ENCODE measurements at regions not wholly inside any gene's neighbourhood (a gene's known extent, or its start where the extent isn't known, plus 50 kb on each side); places are given as distances from the start of the nearest gene placed in this dataset.
A peak's percentile ranks its signal among the peaks of the same experiment; 100 is the strongest.

DNA sequence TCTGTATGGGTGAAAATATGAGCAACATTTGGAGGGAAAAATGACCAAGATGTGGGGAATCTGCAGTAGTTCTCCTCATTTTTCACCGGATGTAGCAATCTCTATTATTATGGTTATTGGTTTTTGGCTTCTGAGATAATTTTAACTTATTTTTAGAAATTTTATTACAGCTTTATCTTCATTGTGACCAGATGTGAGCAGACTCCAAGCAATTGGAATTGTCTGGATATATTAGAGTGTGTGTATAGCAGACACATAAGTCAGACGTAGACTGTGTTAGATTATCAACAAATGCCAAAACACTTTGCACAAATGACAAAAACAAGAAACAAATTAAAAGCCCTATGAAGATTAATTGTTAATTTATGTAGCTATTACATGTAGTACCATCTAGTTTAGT is 249.1 kb downstream of the DNAJB9 start:
- TF ChIP-seq GATA3 (IDR thresholded peaks at IDR 0.05; ENCODE audit: low read depth, low read length) (peak; percentile 84), GATA2 (IDR thresholded peaks at IDR 0.05; ENCODE audit: low read depth, low read length) (peak; percentile 81)

- TF ChIP-seq GATA2 (IDR thresholded peaks at IDR 0.05; ENCODE audit: low read depth, low read length), result no peak
- TF ChIP-seq GATA3 (IDR thresholded peaks at IDR 0.05; ENCODE audit: low read depth, low read length), result no peak
Measured at GRCh38 chr7:108824840-108825580, 255.3 kb downstream of the DNAJB9 start.

- TF ChIP-seq GATA3 (IDR thresholded peaks at IDR 0.05; ENCODE audit: low read depth, low read length), result no peak
- no peak for TF ChIP-seq GATA2 (IDR thresholded peaks at IDR 0.05; ENCODE audit: low read depth, low read length)
Measured at GRCh38 chr7:108825581-108825909, 255.9 kb downstream of the DNAJB9 start.

GRCh38 chr7:108836256-108836655 is 266.6 kb downstream of the DNAJB9 start:
- no peak for TF ChIP-seq GATA2 (IDR thresholded peaks at IDR 0.05; ENCODE audit: low read depth, low read length)

DNA sequence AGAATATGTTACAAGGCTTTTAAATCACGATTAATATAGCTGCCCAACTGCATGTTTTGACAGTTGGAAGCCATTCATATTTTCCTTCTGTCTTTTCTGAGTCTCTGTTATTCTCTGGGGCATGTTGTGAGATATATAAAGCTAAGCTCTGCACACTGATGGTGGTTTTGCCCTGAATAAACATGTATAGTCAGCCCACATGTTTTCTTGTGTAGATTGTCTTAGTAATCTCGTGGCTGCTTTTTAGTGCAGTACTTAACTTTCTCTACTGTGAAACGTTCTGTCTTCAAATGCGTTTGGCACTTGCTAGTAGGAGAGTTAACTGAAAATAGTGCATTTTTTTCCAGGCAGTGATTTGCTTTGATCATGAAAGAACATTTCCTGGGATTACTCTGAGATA is 268.5 kb downstream of the DNAJB9 start:
- no peak for TF ChIP-seq GATA2 (IDR thresholded peaks at IDR 0.05; ENCODE audit: low read depth, low read length)
- no peak for TF ChIP-seq GATA3 (IDR thresholded peaks at IDR 0.05; ENCODE audit: low read depth, low read length)

GRCh38 chr7:108839076-108839475 is 269.4 kb downstream of the DNAJB9 start:
- TF ChIP-seq GATA3 (IDR thresholded peaks at IDR 0.05; ENCODE audit: low read depth, low read length) (no peak), GATA2 (IDR thresholded peaks at IDR 0.05; ENCODE audit: low read depth, low read length) (no peak)

GRCh38 chr7:108845951-108846350 is 276.3 kb downstream of the DNAJB9 start:
- no peak for TF ChIP-seq GATA3 (IDR thresholded peaks at IDR 0.05; ENCODE audit: low read depth, low read length)
- peak; percentile 40; the same call in 1 of the 2 replicates for TF ChIP-seq GATA2 (IDR thresholded peaks at IDR 0.05; ENCODE audit: low read depth, low read length)

GRCh38 chr7:108846471-108846870 is 276.8 kb downstream of the DNAJB9 start:
- TF ChIP-seq GATA3 (IDR thresholded peaks at IDR 0.05; ENCODE audit: low read depth, low read length), result no peak
- no peak for TF ChIP-seq GATA2 (IDR thresholded peaks at IDR 0.05; ENCODE audit: low read depth, low read length)

- TF ChIP-seq GATA3 (IDR thresholded peaks at IDR 0.05; ENCODE audit: low read depth, low read length) (no peak), GATA2 (IDR thresholded peaks at IDR 0.05; ENCODE audit: low read depth, low read length) (no peak)
Measured at GRCh38 chr7:108848486-108848885, 278.8 kb downstream of the DNAJB9 start.

GRCh38 chr7:108860615-108861014 is 290.9 kb downstream of the DNAJB9 start:
- TF ChIP-seq GATA2 (IDR thresholded peaks at IDR 0.05; ENCODE audit: low read depth, low read length), result no peak
- TF ChIP-seq GATA3 (IDR thresholded peaks at IDR 0.05; ENCODE audit: low read depth, low read length), result no peak

GRCh38 chr7:108861071-108861470 is 291.4 kb downstream of the DNAJB9 start:
- TF ChIP-seq GATA2 (IDR thresholded peaks at IDR 0.05; ENCODE audit: low read depth, low read length) (no peak), GATA3 (IDR thresholded peaks at IDR 0.05; ENCODE audit: low read depth, low read length) (no peak)

- TF ChIP-seq GATA3 (IDR thresholded peaks at IDR 0.05; ENCODE audit: low read depth, low read length) (no peak), GATA2 (IDR thresholded peaks at IDR 0.05; ENCODE audit: low read depth, low read length) (no peak)
Measured at GRCh38 chr7:108863227-108863848, 293.7 kb downstream of the DNAJB9 start.

- TF ChIP-seq GATA2 (IDR thresholded peaks at IDR 0.05; ENCODE audit: low read depth, low read length) (no peak), GATA3 (IDR thresholded peaks at IDR 0.05; ENCODE audit: low read depth, low read length) (no peak)
Measured at GRCh38 chr7:108869070-108869469, 299.4 kb downstream of the DNAJB9 start.

DNA sequence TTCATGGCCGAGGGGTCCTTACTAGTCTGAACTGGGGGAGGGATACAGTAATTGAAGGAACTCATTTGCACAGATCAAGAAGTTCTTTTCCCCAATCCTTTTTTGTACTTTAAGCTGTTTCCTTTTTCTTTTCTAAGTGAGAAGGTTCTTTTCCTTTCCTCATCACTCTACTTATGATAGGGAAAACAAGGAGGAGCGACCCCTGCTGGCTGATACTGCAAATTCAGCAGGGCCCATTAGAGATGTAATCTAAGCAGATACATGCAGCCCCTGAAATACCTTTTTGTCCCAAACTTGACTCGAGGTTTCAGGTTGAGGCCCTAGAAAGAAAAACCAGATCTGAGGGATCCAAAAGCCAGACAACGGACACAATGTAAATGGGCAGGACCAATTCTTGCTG is 305.5 kb downstream of the DNAJB9 start:
- TF ChIP-seq GATA3 (IDR thresholded peaks at IDR 0.05; ENCODE audit: low read depth, low read length) (no peak), GATA2 (IDR thresholded peaks at IDR 0.05; ENCODE audit: low read depth, low read length) (no peak)

GRCh38 chr7:108890862-108891261 is 321.2 kb downstream of the DNAJB9 start:
- TF ChIP-seq GATA3 (IDR thresholded peaks at IDR 0.05; ENCODE audit: low read depth, low read length), result no peak
- TF ChIP-seq GATA2 (IDR thresholded peaks at IDR 0.05; ENCODE audit: low read depth, low read length), result no peak

Data from SH-SY5Y (cell line).